Keratinocyte (primary cell): ENCODE measurements at regions not wholly inside any gene's neighbourhood (a gene's known extent, or its start where the extent isn't known, plus 50 kb on each side); places are given as distances from the start of the nearest gene placed in this dataset.

Experiments
- DNase-seq: peaks from one replicate; pipeline ENCODE4 v3.0.0-alpha.2; 2011; ENCODE audit warnings: low read depth, missing footprints, low spot score
- FAIRE-seq: peaks from 2 replicates; lab custom pipeline; 2011; peaks lifted over from hg19 to GRCh38; lab: Jason Lieb, UNC
- H2AFZ ChIP-seq: 2 replicates; pipeline ENCODE4 v1.6.0; 2012; ENCODE audit warnings: low read length, control low read depth, inconsistent platforms; ENCODE audit not compliant: control insufficient read depth
- H3K27ac ChIP-seq: 2 replicates; pipeline ENCODE4 v1.5.1; 2011; ENCODE audit warnings: low read length; ENCODE audit not compliant: control insufficient read depth, insufficient read depth
- H3K27me3 ChIP-seq: 3 replicates; pipeline ENCODE4 v1.6.0; 2011; ENCODE audit warnings: low read length; ENCODE audit not compliant: control insufficient read depth, insufficient read depth; ENCODE audit errors: extremely low read depth
- H3K36me3 ChIP-seq, 2 experiments: 2 replicates in 1 of 2; 3 replicates in 1 of 2; pipeline ENCODE4 v1.5.1; 2011; ENCODE audit warnings: low read length in 2 of 2, mild to moderate bottlenecking in 1 of 2; ENCODE audit not compliant: control insufficient read depth in 2 of 2, insufficient read depth in 2 of 2; ENCODE audit errors: extremely low read depth in 1 of 2
- H3K4me1 ChIP-seq: 3 replicates; pipeline ENCODE4 v1.5.1; 2011; ENCODE audit warnings: low read length; ENCODE audit not compliant: control insufficient read depth, insufficient read depth; ENCODE audit errors: extremely low read depth
- H3K4me2 ChIP-seq: 3 replicates; pipeline ENCODE4 v1.6.0; 2011; ENCODE audit warnings: low read depth, low read length; ENCODE audit not compliant: control insufficient read depth, insufficient read depth; ENCODE audit errors: extremely low read depth
- H3K4me3 ChIP-seq, 3 experiments: fragments of 200-600 bp in 1 of 3; sonication (generic) in 1 of 3; 2 replicates in 2 of 3; 3 replicates in 1 of 3; pipeline ENCODE4 v1.5.1; 2011 to 2016; ENCODE audit warnings: low read length in 3 of 3, mild to moderate bottlenecking in 3 of 3, control low read depth in 2 of 3, inconsistent platforms in 1 of 3, low read depth in 1 of 3, mixed read lengths in 1 of 3, mixed run types in 1 of 3, moderate library complexity in 1 of 3; ENCODE audit not compliant: control insufficient read depth in 2 of 3, insufficient read depth in 2 of 3; ENCODE audit errors: extremely low read depth in 1 of 3
- H3K79me2 ChIP-seq: 2 replicates; pipeline ENCODE4 v1.6.0; 2012; ENCODE audit warnings: low read length; ENCODE audit not compliant: control insufficient read depth, insufficient read depth
- H3K9ac ChIP-seq: 3 replicates; pipeline ENCODE4 v1.6.0; 2011; ENCODE audit warnings: low read length; ENCODE audit not compliant: control insufficient read depth, insufficient read depth; ENCODE audit errors: extremely low read depth
- H3K9me1 ChIP-seq: 3 replicates; pipeline ENCODE4 v1.6.0; 2011; ENCODE audit warnings: low read length; ENCODE audit not compliant: control insufficient read depth, insufficient read depth; ENCODE audit errors: extremely low read depth
- H3K9me3 ChIP-seq: 2 replicates; pipeline ENCODE4 v1.5.1; 2012; ENCODE audit warnings: low read depth, low read length; ENCODE audit not compliant: control insufficient read depth
- H4K20me1 ChIP-seq: 3 replicates; pipeline ENCODE4 v1.6.0; 2011; ENCODE audit warnings: low read length; ENCODE audit not compliant: control insufficient read depth, insufficient read depth; ENCODE audit errors: extremely low read depth
- CTCF ChIP-seq, 3 experiments: IDR thresholded peaks in 1 of 3; conservative IDR thresholded peaks in 1 of 3; optimal IDR thresholded peaks in 1 of 3; 2 replicates in 2 of 3; 3 replicates in 1 of 3; pipeline versions ENCODE3 to v1.5.1; 2011; ENCODE audit warnings: low read length in 3 of 3, mild to moderate bottlenecking in 3 of 3, moderate library complexity in 2 of 3, control low read depth in 1 of 3, inconsistent platforms in 1 of 3; ENCODE audit not compliant: insufficient read depth in 2 of 3; ENCODE audit errors: extremely low read depth in 1 of 3
- EZH2 ChIP-seq: IDR thresholded peaks from one replicate; pipeline ENCODE4 v1.6.1; 2012; ENCODE audit warnings: inconsistent platforms, mild to moderate bottlenecking, low read length, moderate library complexity
- dilution Hi-C: fragments of 300-500 bp; cut with MboI; formaldehyde crosslinking; loops from one replicate; pipeline ENCODE4 v1.7.0; 2020; ENCODE audit warnings: low sequenced_read_pairs; ENCODE audit not compliant: extremely low pct_ligation_motif_present

GRCh38 chr2:153189091-153189888, 289.3 kb downstream of the RPRM start:
- dilution Hi-C loops, result no loop called here
- Histone ChIP-seq H3K9ac (no peak overlapping the region), H3K9me3 (no peaks in the 10 kb centered on the region), H3K27ac (no peak overlapping the region), H3K4me3 (no peak overlapping the region), H3K9me1 (no peaks in the 10 kb centered on the region), H3K27me3 (no peaks in the 10 kb centered on the region), H2AFZ (no peak overlapping the region), H3K79me2 (no peaks in the 10 kb centered on the region), H4K20me1 (no peaks in the 10 kb centered on the region), H3K4me1 (no peaks in the 10 kb centered on the region), H3K4me2 (no peak overlapping the region), H3K36me3 (no peaks in the 10 kb centered on the region)
- TF ChIP-seq CTCF (optimal IDR thresholded peaks at IDR 0.05 in 1 of 3, IDR thresholded peaks at IDR 0.05 in 1 of 3, conservative IDR thresholded peaks at IDR 0.05 in 1 of 3; ENCODE audit: extremely low read depth in 1 of 3, insufficient read depth in 2 of 3, low read length in 3 of 3) (no peak), EZH2 (no peak)
- DNase-seq (no peak), FAIRE-seq (no peak)

- H3K9ac ChIP-seq, result no peak overlapping the region
- H3K4me1 ChIP-seq, result no peaks in the 10 kb centered on the region
- no peaks in the 10 kb centered on the region for H3K9me1 ChIP-seq
- no peaks in the 10 kb centered on the region for H4K20me1 ChIP-seq
- no peak overlapping the region for H3K27ac ChIP-seq
- FAIRE-seq (no peak), DNase-seq (no peak)
- no peaks in the 10 kb centered on the region for H3K36me3 ChIP-seq
- no peak overlapping the region for H3K4me2 ChIP-seq
- H3K9me3 ChIP-seq, result no peaks in the 10 kb centered on the region
- no peaks in the 10 kb centered on the region for H3K79me2 ChIP-seq
- TF ChIP-seq CTCF (optimal IDR thresholded peaks at IDR 0.05 in 1 of 3, IDR thresholded peaks at IDR 0.05 in 1 of 3, conservative IDR thresholded peaks at IDR 0.05 in 1 of 3; ENCODE audit: extremely low read depth in 1 of 3, insufficient read depth in 2 of 3, low read length in 3 of 3) (no peak), EZH2 (no peak)
- H3K4me3 ChIP-seq, result no peak overlapping the region
- H3K27me3 ChIP-seq, result no peaks in the 10 kb centered on the region
- H2AFZ ChIP-seq, result no peak overlapping the region
- dilution Hi-C loops, result no loop called here
Measured at GRCh38 chr2:153179808-153180207, 298.8 kb downstream of the RPRM start.
